Osteocyte (in vitro differentiated cells): ENCODE measurements at regions not wholly inside any gene's neighbourhood (a gene's known extent, or its start where the extent isn't known, plus 50 kb on each side); places are given as distances from the start of the nearest gene placed in this dataset.

Experiments
- DNase-seq: peaks from one replicate; pipeline ENCODE4 v3.0.0; 2021; ENCODE audit warnings: mixed read lengths; ENCODE audit not compliant: unreplicated experiment; ENCODE audit errors: extremely low spot score
- H3K27ac Mint-ChIP-seq: one replicate; pipeline ENCODE4 v1.8.0; 2021; ENCODE audit warnings: mild to moderate bottlenecking, mixed read lengths; ENCODE audit not compliant: unreplicated experiment
- H3K27me3 Mint-ChIP-seq: one replicate; pipeline ENCODE4 v1.8.0; 2021; ENCODE audit warnings: mixed read lengths; ENCODE audit not compliant: unreplicated experiment
- H3K36me3 Mint-ChIP-seq: one replicate; pipeline ENCODE4 v1.8.0; 2021; ENCODE audit warnings: mixed read lengths; ENCODE audit not compliant: unreplicated experiment
- H3K4me1 Mint-ChIP-seq: one replicate; pipeline ENCODE4 v1.8.0; 2021; ENCODE audit warnings: mixed read lengths; ENCODE audit not compliant: unreplicated experiment
- H3K4me3 Mint-ChIP-seq: one replicate; pipeline ENCODE4 v1.8.0; 2021; ENCODE audit warnings: mild to moderate bottlenecking, moderate library complexity, mixed read lengths; ENCODE audit not compliant: unreplicated experiment
- H3K9me3 Mint-ChIP-seq: one replicate; pipeline ENCODE4 v1.8.0; 2021; ENCODE audit warnings: mixed read lengths; ENCODE audit not compliant: unreplicated experiment
- CTCF ChIP-seq: fragments of 200-600 bp; sonication (generic); IDR thresholded peaks from 2 replicates; pipeline ENCODE4 v1.5.0; 2021; ENCODE audit warnings: antibody characterized with exemption, mild to moderate bottlenecking, moderate library complexity

GRCh38 chr1:232381394-232382100, 248.4 kb downstream of the SIPA1L2 start:
- no peak overlapping the region for H3K4me3 Mint-ChIP-seq
- no peaks in the 10 kb centered on the region for H3K27me3 Mint-ChIP-seq
- no peaks in the 10 kb centered on the region for H3K36me3 Mint-ChIP-seq
- peaks cover 45% of the 10 kb centered on the region for H3K4me1 Mint-ChIP-seq
- H3K27ac Mint-ChIP-seq = no peak overlapping the region
- no peak for TF ChIP-seq CTCF
- no peaks in the 10 kb centered on the region for H3K9me3 Mint-ChIP-seq
- DNase-seq = no peak

- no peak for DNase-seq
- no peaks in the 10 kb centered on the region for H3K27me3 Mint-ChIP-seq
- peaks cover 45% of the 10 kb centered on the region for H3K4me1 Mint-ChIP-seq
- H3K4me3 Mint-ChIP-seq = no peak overlapping the region
- no peaks in the 10 kb centered on the region for H3K9me3 Mint-ChIP-seq
- TF ChIP-seq CTCF = no peak
- no peak overlapping the region for H3K27ac Mint-ChIP-seq
- H3K36me3 Mint-ChIP-seq = no peaks in the 10 kb centered on the region
Observed at GRCh38 chr1:232380596-232380995, 249.3 kb downstream of the SIPA1L2 start.

GRCh38 chr1:232380131-232380530, 249.8 kb downstream of the SIPA1L2 start:
- Mint-ChIP-seq H3K27ac (no peak overlapping the region), H3K27me3 (no peaks in the 10 kb centered on the region), H3K9me3 (no peaks in the 10 kb centered on the region), H3K4me1 (peaks cover 40% of the 10 kb centered on the region), H3K36me3 (no peaks in the 10 kb centered on the region), H3K4me3 (no peak overlapping the region)
- no peak for TF ChIP-seq CTCF
- no peak for DNase-seq

- no peak for TF ChIP-seq CTCF
- H3K27ac Mint-ChIP-seq = peak overlapping the region; percentile 59
- H3K4me3 Mint-ChIP-seq = no peak overlapping the region
- H3K9me3 Mint-ChIP-seq = no peaks in the 10 kb centered on the region
- no peaks in the 10 kb centered on the region for H3K36me3 Mint-ChIP-seq
- no peak for DNase-seq
- H3K27me3 Mint-ChIP-seq = no peaks in the 10 kb centered on the region
- H3K4me1 Mint-ChIP-seq = peaks cover 30% of the 10 kb centered on the region
Observed at GRCh38 chr1:232379063-232379434, 250.9 kb downstream of the SIPA1L2 start.

DNA sequence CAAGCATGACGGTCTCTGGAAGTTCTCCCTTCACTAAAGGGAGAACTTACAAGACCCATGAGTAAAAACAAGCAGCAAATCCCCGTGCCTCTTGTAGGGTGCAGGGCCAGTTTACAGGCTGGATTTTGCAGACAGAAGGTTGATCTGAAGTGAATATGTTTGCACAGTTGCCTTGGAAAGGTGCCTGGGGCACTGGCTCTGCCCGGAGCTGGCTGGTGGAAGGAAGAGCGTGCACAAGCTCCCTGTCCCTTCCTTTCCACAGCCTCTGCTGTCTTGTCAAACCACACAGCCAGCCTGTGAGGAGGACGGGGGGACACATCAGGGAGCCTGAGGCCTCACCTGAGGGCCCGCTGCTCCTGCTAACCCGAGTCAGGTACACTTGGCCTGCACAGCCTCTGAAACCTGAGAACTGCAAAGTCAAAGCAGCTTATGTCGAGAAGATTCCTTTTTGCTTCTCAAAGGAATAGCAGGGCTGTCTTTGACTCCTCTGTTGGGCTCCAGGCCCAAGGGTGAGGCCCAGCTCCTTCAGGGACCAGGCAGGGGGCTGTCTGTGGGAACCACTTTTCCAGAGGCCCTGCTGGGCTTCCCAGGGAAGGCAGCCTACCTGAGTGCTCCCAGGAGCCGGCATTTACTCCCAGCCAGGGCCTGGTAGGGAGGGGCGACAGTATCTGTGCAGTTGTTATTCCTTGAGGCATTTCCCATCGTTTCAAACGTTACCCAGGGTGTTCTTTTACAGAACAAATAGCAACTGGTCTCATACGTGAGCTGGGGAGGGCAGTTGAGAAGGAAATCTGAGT, 251.5 kb downstream of the SIPA1L2 start:
- H3K27ac Mint-ChIP-seq = peak overlapping the region; percentile 59

More for the DNA sequence above, 251.5 kb downstream of the SIPA1L2 start:
- no peaks in the 10 kb centered on the region for H3K36me3 Mint-ChIP-seq
- H3K9me3 Mint-ChIP-seq = no peaks in the 10 kb centered on the region
- peaks cover 27% of the 10 kb centered on the region for H3K4me1 Mint-ChIP-seq
- H3K27me3 Mint-ChIP-seq = no peaks in the 10 kb centered on the region
- no peak overlapping the region for H3K4me3 Mint-ChIP-seq
- no peak for DNase-seq
- TF ChIP-seq CTCF = no peak
